Bone marrow (tissue), 2 donors: ENCODE measurements at regions not wholly inside any gene's neighbourhood (a gene's known extent, or its start where the extent isn't known, plus 50 kb on each side); places are given as distances from the start of the nearest gene placed in this dataset.

ENCODE experiments used
- DNase-seq, 2 donors: peaks; one replicate each; lab custom pipeline; 2025; lab: John Stamatoyannopoulos, UW

GRCh38 chr10:69716711-69717560 lies 84.8 kb upstream of the COL13A1 start:
- DNase-seq = peak in 1 of 2 donors; percentile 15

GRCh38 chr10:69718951-69719350 lies 82.8 kb upstream of the COL13A1 start:
- no peak for DNase-seq

DNA sequence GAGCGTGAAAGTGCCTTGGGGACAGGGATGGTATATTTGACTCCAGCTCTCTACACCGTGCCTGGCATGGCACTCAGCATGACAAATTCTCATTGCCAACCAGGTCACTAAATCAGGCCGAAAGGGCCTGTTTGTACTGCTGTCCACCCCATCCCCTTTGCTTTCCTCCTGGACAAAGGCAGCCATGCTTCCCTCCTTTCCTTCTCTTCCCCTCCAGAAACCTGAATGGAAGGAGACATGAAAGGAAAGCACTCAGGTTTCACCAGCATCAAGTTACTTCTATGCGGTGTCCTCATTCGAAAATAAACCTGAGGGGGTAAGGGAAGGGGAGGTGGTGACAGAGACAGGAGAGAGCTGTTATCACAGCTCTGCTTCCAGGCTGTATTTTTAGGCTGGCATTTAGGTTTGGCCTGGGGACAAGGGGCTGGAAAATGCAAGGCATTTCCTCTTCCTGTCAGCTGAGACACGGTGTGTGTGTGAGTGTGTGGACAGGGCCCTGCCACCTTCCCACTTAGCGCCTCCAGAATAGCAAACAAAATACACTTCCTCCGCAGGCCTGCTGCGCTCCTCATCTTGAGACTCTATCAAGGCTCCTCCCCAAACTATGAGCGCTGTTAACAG lies 79.9 kb upstream of the COL13A1 start:
- DNase-seq = no peak

DNA sequence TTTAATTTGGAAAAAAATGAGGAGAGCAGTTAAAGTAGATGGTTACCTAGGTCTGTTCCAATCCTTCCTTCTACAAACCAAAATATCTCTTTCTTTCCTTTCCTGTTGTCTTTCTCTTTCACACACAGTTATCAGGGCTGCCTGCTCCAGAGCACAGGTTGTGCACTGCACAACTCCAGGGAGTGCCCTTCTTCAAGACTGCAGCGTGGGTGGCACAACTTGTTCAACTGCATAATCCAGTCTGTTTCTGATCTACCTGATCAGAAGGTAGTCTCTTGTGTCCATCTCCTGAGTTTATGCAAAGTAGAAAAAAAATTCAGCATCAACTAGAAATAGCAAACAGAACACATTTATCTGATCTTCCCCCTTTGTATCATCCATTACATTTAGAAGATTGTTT lies 78.1 kb upstream of the COL13A1 start:
- no peak for DNase-seq

GRCh38 chr10:69726850-69727249 lies 74.9 kb upstream of the COL13A1 start:
- DNase-seq = no peak

- no peak for DNase-seq
Observed at GRCh38 chr10:69728335-69728870, 73.3 kb upstream of the COL13A1 start.

DNA sequence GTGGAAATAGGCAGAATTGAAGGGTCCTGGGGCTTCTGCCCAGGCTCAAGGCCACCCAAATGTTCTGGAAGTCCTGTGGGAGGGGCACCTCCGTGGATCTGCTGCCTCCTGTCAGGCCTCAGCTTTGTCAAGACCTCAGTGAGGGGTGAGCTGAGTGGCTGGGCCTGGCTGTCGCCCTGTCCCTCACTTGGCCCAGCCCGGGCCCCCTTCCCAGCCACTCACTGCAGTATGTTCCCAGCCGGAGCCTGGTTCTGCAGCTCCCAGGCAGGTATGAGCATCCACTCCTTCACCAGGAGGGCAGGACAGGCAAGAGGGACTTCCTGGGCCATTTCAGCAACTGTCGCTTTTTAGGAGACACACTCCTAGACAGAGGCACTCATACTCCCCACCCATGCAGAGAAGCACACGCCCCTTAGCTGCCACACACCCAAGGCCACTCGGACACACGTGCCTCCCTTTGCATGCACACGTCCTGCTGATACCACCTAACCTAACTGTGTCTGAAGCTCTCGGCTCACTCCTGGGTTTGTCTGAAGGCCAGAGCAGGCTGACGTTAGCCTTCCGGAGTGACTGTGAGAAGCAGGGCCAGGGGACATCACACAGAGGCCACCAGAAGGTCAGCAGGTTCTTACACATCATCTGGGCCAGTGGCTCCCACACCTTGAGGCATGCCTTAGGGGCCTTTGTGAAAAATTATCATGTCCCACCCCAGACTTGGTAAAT lies 72.2 kb upstream of the COL13A1 start:
- no peak for DNase-seq

DNA sequence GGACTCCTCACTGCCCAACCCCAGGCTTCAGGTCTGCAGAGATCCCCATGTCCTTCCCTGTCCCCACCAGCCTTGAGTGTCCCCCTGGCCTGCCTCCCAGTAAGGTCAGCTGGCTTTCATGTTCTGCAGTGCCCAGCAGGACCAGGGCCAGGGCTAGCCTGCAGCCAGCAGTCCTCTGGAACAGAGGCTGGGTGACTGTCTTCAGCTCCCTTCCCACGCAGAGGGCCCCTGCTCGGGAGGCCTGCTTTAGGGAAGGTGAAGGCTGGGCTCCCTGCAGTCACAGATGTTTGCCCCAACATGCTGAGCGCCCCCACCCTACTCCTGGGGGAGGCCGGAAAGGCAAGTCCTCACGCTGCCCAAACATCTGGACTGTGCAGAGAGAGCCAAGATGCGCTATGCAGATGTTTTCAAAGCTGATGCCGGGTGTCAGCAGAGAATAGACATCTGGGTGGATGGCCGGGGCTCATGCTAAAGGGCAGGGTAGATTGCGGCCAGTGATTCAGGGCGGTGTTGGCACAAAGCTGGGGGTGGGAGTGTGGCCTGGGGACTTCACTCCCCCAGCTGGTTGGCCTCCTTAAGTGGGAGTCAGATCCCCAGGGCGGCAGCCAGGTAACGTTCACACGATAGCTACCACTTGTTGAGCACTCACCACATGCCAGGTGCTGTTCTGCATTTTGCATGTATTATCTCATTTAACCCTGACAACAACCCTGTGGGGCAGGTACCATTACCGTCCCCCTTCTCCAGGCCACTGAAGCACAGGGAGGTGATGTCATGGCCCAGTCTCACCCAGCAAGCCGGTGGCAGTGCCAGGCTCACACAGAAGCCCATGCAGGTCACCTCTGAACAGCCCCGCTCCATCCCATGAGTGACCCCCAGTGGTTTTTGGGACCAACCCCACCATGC lies 71.2 kb upstream of the COL13A1 start:
- DNase-seq = no peak

- no peak for DNase-seq
Observed at GRCh38 chr10:69731184-69731583, 70.5 kb upstream of the COL13A1 start.

DNA sequence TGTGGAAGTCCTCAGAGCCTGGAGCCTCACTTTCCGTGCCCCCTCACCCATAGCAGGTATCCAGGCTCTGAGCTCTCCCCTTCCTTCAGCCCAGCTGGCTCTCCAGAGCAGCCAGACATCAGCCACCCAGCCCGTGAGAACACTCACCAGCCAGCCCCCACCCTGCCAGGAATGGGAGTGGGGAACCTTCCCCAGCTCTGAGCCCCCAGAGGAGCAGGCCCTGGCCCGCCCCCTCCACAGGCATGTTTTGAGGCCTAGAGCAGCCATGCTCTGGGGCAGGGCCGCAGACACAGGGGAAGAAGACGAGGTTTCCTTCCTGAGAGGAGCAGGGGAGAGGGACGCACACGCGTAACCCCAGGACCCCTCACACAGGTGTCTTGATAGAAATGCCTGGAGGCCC lies 70.0 kb upstream of the COL13A1 start:
- no peak for DNase-seq

DNA sequence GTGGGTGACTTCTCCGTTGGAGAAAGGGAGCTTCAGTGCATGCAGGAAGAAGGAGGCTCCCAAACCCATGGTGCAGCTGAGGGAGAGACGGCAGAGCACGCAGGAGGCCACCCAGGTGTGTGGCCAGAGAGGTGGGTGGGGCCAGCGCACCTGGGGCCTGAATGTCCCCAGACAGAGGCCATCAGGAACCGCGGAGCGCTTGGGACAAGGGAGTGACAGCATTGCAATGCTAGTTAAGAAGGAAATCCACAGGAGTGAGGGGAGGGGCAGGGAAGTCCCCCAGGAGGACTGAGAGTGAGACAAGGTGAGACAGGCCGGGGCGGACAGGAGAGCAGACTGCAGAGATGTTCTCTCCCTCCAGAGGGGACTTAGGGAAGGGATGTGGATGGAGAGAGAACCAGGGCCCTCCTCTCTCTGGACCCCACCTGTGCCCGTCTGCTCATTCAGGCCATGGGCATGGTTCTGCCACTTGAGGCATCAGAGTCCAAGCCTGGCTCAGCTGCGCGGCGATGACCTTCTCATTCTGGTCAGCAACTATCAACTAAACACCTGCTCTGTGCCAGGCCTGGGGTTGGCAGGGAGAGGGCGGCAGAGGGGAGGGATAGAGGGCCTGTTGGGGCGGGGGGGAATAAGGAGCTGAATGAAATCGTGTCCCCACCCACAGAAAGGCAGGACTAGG lies 69.4 kb upstream of the COL13A1 start:
- DNase-seq = no peak

DNA sequence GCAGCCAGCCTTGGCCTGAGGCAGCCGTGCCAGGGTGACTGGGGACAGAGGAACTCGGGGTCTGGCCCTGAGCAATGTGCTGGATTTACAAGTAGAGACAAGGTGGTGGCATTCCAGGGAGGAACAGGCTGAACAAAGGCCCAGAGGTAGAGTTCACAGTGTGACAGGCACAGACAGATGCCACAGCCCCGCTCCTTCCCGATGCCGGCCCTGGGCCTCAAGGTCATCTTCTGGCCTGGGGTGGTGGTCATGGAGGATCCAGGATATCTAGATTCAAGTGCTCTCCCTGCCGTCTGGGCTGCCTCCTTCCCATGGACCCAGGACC lies 68.9 kb upstream of the COL13A1 start:
- no peak for DNase-seq

- DNase-seq = no peak
Observed at GRCh38 chr10:69733791-69734261, 67.9 kb upstream of the COL13A1 start.

- no peak for DNase-seq
Observed at GRCh38 chr10:69734416-69734796, 67.3 kb upstream of the COL13A1 start.

DNA sequence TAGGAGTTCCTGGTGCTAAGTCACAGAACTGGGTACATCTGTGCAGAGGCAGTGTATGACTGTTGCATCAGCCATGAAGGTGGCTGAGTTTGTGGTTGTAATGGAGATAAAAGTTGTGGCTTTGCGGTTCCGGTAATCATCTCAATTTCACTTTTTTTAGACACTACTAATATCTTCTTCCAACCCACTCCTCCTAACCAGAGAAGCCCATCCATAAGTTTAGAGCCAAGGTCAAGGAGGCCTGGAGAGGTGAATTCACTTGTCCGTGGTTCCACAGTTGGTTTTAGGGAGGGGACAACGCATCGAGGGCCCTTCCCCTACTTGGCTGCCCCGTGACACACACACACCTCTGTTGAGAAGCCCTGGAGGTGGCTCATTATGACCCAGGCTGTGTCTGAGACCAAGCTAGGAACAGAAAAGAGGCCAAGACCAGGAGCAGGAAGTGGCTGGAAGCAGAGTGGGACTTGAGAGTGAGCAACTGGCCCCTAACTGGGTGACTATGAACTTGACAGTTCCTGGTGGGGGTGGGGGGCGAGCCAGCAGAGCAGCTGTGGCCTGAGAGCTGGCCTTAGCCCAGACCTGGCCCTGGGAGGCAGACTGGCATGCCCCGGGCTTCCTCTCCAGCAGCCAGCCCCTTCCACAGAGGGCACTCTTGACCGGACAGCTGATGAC lies 66.8 kb upstream of the COL13A1 start:
- no peak for DNase-seq

GRCh38 chr10:69736886-69737641 lies 64.6 kb upstream of the COL13A1 start:
- DNase-seq = no peak

- DNase-seq = no peak
Observed at GRCh38 chr10:69738071-69738470, 63.6 kb upstream of the COL13A1 start.

- no peak for DNase-seq
Observed at GRCh38 chr10:69738858-69739435, 62.8 kb upstream of the COL13A1 start.

GRCh38 chr10:69739634-69740033 lies 62.1 kb upstream of the COL13A1 start:
- no peak for DNase-seq
